Lung (tissue), 11 donors: ENCODE measurements at regions not wholly inside any gene's neighbourhood (a gene's known extent, or its start where the extent isn't known, plus 50 kb on each side); places are given as distances from the start of the nearest gene placed in this dataset.

Experiments
- ATAC-seq: fragments of 200-7000 bp; cut with Tn5 transposase; one replicate; pipeline ENCODE4 v1.9.1; 2020; ENCODE audit warnings: moderate number of reproducible peaks; ENCODE audit not compliant: insufficient read depth, low FRiP score
- DNase-seq, 3 donors: peaks; one replicate each; pipeline ENCODE4 v3.0.0-alpha.2; 2013 to 2017
- H3K27ac ChIP-seq, 2 donors: one replicate each; pipeline ENCODE4 v1.5.1; 2013; ENCODE audit warnings: mild to moderate bottlenecking in 2 of 2, moderate library complexity in 2 of 2, control low read depth in 1 of 2, inconsistent platforms in 1 of 2, low read depth in 1 of 2, low read length in 1 of 2
- H3K27me3 ChIP-seq, 3 donors: one replicate each; pipeline ENCODE4 v1.5.1; 2013; ENCODE audit warnings: low read length in 2 of 3; ENCODE audit not compliant: control insufficient read depth in 3 of 3, insufficient read depth in 3 of 3
- H3K36me3 ChIP-seq, 4 donors: one replicate each; pipeline ENCODE4 v1.5.1; 2013; ENCODE audit warnings: low read length in 4 of 4, mild to moderate bottlenecking in 1 of 4, moderate library complexity in 1 of 4; ENCODE audit not compliant: control insufficient read depth in 4 of 4, insufficient read depth in 4 of 4
- H3K4me1 ChIP-seq, 5 donors: one replicate each; pipeline ENCODE4 v1.5.1; 2013; ENCODE audit warnings: low read length in 5 of 5, mild to moderate bottlenecking in 2 of 5, moderate library complexity in 1 of 5; ENCODE audit not compliant: control insufficient read depth in 5 of 5, insufficient read depth in 5 of 5
- H3K4me3 ChIP-seq: one replicate; pipeline ENCODE4 v1.5.1; 2013; ENCODE audit warnings: mild to moderate bottlenecking, control low read depth, moderate library complexity
- H3K9ac ChIP-seq, 2 donors: one replicate each; pipeline ENCODE4 v1.5.1; 2013; ENCODE audit warnings: low read length in 2 of 2, control low read depth in 1 of 2; ENCODE audit not compliant: insufficient read depth in 1 of 2
- H3K9me3 ChIP-seq, 4 donors: one replicate each; pipeline ENCODE4 v1.5.1; 2013; ENCODE audit warnings: low read length in 3 of 4, mild to moderate bottlenecking in 1 of 4, moderate library complexity in 1 of 4; ENCODE audit not compliant: control insufficient read depth in 4 of 4, insufficient read depth in 3 of 4
- CTCF ChIP-seq: IDR thresholded peaks from 2 replicates; pipeline ENCODE4 v1.5.1; 2012; ENCODE audit warnings: mild to moderate bottlenecking; ENCODE audit errors: control extremely low read depth, extremely low read depth
- WGBS, 2 donors: extraction: QIAGEN DNeasy Blood & Tissue Kit; methylation state at CpG; one replicate each; pipeline ENCODE4 v1.1.7; 2013; 5-methylcytosine and 5-hydroxymethylcytosine counted together
- donor health status: control.
- donor health status: control.
- donor health status: Bipolar disorder and iron deficiency.
- donor health status: healthy.
- donor health status: DM: yes; HTN: yes; CAD: no.

- ATAC-seq (no peak), DNase-seq (no peak)
- Histone ChIP-seq H3K4me1 (no peaks in the 10 kb centered on the region), H3K9ac (no peak overlapping the region), H3K27ac (no peak overlapping the region), H3K9me3 (no peaks in the 10 kb centered on the region), H3K4me3 (no peak overlapping the region), H3K27me3 (no peaks in the 10 kb centered on the region), H3K36me3 (no peaks in the 10 kb centered on the region)
- no peak for TF ChIP-seq CTCF
- WGBS, 2 donors = 65 to 77% methylated on average over 2 of the region's 2 CpGs
Measured at GRCh38 chr5:92568522-92568921, 1012.5 kb downstream of the NR2F1-AS1 start.

- Histone ChIP-seq H3K27ac (no peak overlapping the region), H3K9ac (no peak overlapping the region), H3K4me1 (no peaks in the 10 kb centered on the region), H3K9me3 (no peaks in the 10 kb centered on the region), H3K27me3 (no peaks in the 10 kb centered on the region), H3K36me3 (no peaks in the 10 kb centered on the region), H3K4me3 (no peak overlapping the region)
- 88 to 92% methylated on average over 3 of the region's 3 CpGs for WGBS, 2 donors
- no peak for DNase-seq
- TF ChIP-seq CTCF = no peak
- ATAC-seq = no peak
Measured at GRCh38 chr5:92567831-92568450, 1013.1 kb downstream of the NR2F1-AS1 start.

GRCh38 chr5:92566113-92566786, 1014.8 kb downstream of the NR2F1-AS1 start:
- no peak for DNase-seq
- Histone ChIP-seq H3K36me3 (no peaks in the 10 kb centered on the region), H3K9ac (no peak overlapping the region), H3K4me3 (no peak overlapping the region), H3K27ac (no peak overlapping the region), H3K9me3 (no peaks in the 10 kb centered on the region), H3K27me3 (no peaks in the 10 kb centered on the region), H3K4me1 (peaks cover 0 to 10% (median 0%) of the 10 kb centered on the region in 5 donors)
- TF ChIP-seq CTCF = no peak
- 67 to 70% methylated on average over 3 of the region's 3 CpGs for WGBS, 2 donors
- ATAC-seq = no peak
